Jurkat, Clone E6-1 (cell line): ENCODE measurements at regions not wholly inside any gene's neighbourhood (a gene's known extent, or its start where the extent isn't known, plus 50 kb on each side); places are given as distances from the start of the nearest gene placed in this dataset.
"Not testable (repeated sequence)": the region's sequence is repeated elsewhere in the genome, so short reads cannot be mapped to it uniquely, and the experiment has no call there.

Source experiments
- DNase-seq: peaks from one replicate; pipeline ENCODE4 v3.0.0-alpha.2; 2011; ENCODE audit warnings: low read depth, low spot score
- H3K4me3 ChIP-seq: 2 replicates; pipeline ENCODE4 v1.5.1; 2011; ENCODE audit warnings: mild to moderate bottlenecking, low read length, control low read depth, moderate library complexity

DNA sequence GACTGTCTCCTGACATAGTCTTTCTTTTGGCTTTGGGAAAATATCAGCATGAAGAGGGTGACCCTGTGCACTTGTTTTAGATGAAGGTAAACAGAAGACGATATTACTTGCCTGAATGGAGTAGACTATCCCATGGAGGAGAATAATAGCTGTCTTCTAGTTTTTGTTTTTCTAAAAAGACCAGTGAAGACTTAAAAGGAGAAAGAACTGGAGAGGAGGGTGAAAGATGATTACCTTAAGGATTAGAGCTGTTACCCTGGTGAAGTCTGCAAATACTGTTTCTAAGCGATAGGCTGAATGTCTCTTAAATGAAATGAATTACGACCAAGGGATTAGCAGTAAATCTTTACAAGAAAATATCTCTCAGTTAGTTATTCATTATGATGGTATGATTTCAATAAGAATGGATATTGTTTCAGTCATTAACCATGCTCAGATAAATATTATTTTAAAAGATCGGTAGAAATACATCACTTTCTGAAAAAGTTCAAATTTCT is 255.6 kb upstream of the FERD3L start:
- DNase-seq = no peak
- no peak overlapping the region for H3K4me3 ChIP-seq

DNA sequence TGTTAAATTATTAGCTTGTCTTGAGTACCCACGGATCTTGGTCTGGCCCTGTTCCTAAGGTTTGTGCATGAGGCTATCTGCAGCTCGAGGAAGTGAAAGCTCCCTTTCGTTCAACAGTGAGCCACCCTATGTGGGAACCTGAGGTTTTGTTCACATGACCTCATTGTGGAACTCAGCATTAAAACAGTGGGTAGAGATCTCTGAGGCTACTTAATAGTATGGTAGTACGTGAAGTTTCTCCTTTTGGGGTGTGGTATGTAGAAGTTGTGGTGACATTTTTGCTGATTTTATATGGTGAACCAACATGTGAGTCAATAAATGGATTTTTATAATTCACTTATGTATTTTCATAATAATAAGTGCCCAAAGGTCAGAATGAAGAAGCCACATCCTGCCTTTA is 252.7 kb upstream of the FERD3L start:
- no peak overlapping the region for H3K4me3 ChIP-seq
- peak; percentile 57 for DNase-seq

DNA sequence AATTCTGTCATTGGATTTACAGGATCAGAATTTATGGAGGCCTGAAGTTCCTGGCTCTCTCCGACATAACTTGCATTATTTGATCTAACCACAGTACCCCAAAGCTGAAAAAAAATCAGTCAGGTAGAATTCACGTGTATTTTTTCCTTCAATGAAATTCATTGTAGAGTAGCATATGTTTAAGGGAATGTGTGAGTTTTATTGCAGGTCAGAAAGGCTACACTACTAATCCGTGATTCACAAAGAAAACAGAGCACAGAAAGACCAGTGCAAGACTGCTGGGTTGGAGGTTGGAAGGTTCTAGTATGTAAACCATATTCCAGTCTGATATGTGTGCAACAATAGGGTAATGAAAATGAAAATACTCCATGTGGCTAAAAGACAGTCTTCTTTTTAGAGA is 247.0 kb upstream of the FERD3L start:
- DNase-seq = no peak
- no peak overlapping the region for H3K4me3 ChIP-seq

DNA sequence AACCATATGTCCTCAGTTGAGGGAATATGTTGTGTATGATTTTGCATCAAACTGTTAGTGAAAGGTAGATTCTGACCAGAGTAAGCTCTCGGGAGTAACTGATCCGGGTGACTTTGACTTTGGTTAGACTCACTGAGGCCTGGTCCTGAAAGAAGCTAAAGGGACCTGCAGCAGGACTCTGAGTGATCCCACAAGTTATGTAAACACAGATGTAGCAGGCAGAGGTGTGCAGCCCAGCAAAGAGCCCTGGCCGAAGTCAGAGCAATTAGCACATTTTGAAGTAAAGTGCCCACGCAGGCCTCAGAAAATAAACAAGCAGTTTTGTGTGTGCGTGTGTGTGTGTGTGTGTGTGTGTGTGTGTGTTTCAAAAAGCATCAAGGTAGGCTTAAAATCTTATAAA is 245.6 kb upstream of the FERD3L start:
- no peak for DNase-seq
- H3K4me3 ChIP-seq = no peak overlapping the region

DNA sequence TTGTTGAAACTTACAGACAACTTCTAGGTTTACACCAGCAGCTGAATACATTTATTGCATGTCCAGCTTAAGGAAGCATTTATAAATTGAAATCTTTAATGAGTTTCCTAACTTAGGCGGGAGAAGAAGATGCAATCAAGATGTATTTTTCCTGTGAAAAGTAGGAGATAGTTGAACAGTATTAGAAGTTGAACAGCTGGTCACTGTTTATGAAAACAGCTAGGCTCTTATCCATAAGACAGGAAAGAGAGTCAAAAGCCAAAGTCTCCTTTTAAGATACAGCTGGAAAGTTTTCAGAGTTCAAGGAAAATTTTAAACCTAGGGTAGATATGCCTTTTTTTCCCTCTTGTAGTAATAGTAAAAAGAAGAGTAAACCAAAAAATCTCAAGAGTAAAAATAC is 236.1 kb upstream of the FERD3L start:
- H3K4me3 ChIP-seq = no peak overlapping the region
- no peak for DNase-seq

DNA sequence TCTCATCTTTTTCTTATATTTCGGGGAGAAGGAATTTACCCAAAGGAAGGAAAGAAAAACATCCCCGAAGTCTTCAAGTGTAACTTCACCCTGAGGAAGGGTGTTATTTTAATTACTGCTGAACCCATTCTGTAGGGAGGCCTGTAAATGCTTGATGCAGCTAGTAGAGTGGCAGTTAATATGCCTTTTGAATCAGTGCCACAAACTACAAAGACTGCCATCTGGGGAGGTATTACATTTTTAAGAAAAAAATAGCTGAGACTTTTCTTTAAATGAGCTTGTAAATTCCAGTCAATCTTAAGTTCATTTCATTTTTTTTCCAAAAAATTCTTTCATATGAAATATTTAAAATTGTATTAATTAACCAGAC is 233.1 kb upstream of the FERD3L start:
- no peak for DNase-seq
- no peak overlapping the region for H3K4me3 ChIP-seq

DNA sequence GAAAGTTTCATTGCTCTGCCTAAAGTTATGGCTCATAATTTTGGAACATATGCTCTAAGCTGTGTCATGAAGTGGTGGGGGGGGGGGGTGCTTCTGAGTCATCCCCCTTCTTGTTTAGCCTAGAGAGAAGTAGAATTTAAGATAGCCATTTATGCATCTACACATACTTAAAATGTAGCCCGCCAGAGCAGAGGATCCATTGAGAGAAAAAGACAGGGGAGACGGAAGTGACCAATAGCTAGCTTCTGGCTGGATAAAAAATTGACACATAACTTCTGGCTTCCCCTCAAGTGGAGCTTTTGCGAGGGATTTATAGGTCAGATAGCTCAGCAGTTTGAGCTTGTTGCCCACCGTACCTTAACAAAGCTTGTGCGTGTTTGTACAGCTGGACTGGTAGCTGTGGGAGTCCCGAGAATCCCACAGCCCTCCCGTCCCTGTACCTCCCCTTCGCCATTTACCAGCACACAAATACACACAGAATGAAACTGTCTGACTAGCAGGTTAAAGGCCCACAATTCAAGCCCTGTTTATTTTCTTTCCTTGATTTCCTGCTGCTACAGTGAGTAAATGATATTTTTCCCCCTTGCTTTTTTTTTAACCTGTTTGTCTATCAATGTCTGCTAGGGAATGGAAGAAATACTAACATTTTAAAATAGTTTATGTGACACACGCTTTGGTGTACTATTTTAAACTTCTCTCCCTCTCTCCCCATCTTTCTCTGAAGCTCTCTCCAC is 232.6 kb upstream of the FERD3L start:
- DNase-seq = no peak
- no peak overlapping the region for H3K4me3 ChIP-seq

DNA sequence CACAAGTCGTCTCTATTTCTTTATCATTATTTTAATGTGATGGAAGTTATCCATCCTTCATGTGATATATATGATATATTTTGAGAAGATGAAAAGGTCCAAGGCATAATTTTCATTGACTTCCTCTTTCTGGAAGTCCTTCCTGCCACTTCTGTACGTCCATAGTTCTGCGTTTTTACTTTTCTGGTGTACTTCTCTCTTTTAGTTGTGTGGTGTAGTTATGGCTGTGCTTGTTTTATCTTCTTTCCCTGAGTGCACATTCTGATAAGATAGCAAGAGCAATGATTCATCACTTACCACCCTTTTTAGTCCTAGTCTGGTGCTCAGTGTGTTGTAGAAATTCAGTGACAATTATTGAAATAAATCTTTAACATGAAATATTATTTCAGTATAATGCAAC is 231.3 kb upstream of the FERD3L start:
- DNase-seq = no peak
- H3K4me3 ChIP-seq = no peak overlapping the region

DNA sequence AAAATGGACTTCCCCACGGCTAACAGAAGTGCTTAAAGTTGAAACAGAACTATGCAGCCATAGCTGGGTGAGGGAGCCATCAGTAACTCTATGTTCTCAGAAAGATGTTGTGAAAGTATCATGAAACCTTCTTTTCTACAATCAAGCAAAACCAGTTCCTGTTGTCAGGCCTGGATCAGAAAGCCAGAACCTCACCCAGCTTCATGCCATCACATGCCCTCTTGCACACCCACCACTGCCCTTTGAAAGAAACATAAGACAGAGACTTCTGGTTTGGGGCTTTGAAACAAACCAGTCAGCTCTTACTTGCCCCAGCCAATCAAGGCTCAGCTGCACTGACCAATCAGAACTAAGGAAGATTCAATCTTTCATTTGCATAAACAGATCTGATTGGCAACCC is 230.8 kb upstream of the FERD3L start:
- H3K4me3 ChIP-seq = no peak overlapping the region
- DNase-seq = no peak

DNA sequence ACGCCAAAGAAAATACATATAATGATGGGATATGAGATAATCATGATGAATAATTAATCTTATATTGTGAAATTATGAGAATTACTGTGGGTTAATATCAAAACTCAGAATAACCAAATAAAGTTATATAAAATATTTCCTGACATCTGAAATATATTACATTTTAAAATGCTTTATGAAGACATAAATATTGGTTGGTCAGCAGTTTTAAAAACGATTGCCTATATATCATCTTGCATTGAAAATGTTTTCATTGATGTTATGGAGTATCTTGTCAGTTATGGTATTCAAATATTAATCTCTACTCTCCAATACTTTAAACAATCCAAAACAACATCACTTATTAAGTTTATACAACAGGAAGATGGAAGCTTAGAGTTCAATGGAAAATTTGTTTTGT is 228.1 kb upstream of the FERD3L start:
- no peak for DNase-seq
- no peak overlapping the region for H3K4me3 ChIP-seq

DNA sequence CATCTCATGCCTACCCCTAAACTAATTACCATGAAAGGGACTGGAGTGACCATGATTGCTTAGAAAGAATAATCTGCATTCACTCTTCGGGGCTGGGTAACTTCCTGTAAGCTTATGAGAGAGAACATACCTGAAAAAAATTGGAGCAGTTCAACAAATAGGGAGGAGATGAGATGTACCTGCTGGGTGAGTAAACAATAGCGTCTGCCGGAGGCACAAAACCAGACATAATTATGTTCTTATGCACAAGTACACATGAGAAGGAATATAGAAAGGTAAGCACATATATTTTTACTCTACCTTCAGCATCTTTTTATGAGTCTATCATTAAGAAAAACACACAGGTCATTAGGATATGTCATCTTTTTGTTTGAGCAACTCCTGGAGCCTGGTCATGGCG is 224.6 kb upstream of the FERD3L start:
- no peak for DNase-seq

DNA sequence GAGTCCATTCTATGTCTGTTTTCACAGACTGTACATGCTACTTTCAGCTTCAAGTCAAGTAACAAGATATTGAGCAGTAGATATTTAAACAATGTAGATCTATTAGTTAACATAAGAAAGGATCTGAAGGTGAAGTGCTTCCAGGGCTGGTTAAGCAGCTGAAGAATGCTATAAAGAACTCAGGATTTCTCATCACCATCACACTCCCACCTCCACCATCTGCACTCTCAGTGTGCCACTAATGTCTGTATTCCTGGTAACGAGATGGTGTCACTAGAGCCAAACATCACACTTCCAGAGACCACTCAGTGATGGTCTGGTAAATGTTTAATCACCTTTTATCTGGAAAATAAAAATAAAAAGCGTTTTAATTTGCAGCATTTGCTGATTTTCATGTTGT is 224.0 kb upstream of the FERD3L start:
- no peak for DNase-seq
- no peak overlapping the region for H3K4me3 ChIP-seq

More for the DNA sequence above, 224.6 kb upstream of the FERD3L start:
- no peak overlapping the region for H3K4me3 ChIP-seq

DNA sequence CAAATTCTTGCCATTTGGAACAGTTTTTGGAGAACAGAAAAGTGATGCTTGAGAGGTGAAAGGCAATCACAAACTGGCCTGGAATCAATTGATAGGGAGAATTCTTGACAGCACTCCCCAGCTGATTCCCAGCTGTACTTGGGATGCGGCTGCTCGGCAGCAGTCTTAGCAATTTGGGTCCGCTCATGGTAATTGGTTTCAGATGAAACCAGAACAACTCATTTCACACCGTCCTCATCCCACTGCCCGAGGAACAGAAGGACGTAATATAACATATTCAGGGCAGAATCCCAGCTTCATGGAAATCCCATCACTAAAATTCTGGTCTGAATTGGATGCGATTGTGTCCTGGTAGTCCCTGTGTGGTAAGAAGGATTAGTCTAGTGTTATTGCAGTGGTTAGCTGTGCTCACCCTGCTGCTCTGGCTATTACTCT is 223.3 kb upstream of the FERD3L start:
- no peak overlapping the region for H3K4me3 ChIP-seq
- no peak for DNase-seq

DNA sequence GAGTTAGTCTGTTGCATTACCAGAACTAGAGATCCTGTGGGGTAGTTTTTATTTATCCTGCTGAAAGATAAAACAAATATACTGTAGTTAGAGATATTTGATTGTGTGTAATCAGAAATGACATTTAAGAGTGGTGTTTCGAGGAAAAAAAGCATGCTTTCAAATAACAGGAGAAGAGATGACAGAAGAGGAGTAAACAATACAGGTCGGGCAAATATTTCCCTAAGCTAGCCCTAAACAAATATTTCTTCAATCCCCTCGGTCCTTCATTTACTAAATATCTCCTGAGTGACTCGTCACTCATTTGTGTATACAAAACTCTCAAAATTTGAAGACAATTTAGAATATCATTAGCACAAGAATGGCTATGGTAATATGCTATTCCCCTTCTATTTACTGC is 219.7 kb upstream of the FERD3L start:
- no peak overlapping the region for H3K4me3 ChIP-seq
- DNase-seq = no peak

DNA sequence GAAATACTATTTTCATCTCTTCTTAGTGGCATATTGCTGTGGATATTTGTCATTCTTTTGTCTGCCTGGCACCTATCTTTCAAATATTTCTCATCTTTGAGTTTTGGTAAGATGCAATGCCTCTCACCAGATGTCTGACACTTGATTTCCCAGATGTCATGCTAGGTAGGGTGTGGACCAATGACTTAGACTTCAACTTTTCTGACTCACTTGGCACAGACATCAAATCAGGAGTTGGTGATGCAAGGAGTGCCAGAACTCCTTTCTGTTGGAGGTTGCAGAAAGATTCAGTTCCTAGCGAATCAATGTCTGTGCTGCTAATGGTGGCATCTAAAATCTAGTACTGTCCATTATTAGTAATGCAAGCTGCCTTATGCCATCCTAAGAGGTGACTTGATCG is 216.9 kb upstream of the FERD3L start:
- H3K4me3 ChIP-seq = no peak overlapping the region
- DNase-seq = no peak

DNA sequence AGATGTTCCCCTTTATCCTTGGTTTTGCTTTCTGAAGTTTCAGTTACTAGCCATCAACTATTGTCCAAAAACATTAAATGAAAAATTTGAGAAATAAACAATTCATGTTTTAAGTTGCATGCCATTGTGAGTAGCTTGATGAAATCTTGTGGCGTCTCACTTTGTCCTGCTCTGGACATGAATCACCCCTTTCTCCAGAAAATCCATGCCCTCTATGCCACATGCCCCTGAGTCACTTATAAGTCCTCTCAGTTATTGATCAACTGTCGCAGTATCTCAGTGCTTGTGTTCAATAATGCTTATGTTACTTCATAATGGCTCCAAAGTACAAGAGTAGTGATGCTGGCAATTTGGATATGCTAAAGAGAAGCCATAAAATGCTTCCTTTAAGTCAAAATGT is 208.0 kb upstream of the FERD3L start:
- H3K4me3 ChIP-seq = no peak overlapping the region
- DNase-seq = no peak

DNA sequence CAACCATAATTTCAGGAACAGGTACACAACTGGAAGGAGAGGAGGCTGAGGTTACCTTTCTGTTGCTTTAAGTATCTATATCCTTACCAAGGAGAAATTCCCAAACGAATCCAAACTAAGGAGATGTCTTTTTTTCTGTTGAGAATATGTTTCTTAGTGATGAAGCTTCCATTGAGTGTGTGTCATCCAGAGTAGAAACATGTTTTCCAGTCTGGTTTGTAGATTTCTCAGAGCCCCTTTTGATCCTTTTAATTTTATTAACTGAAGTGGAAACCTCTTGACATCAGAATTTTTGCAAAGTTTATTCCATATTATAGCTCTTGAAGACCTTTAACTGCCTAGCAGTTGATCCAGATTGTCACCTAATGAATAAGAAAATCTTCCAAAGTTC is 207.1 kb upstream of the FERD3L start:
- no peak overlapping the region for H3K4me3 ChIP-seq
- DNase-seq = no peak

DNA sequence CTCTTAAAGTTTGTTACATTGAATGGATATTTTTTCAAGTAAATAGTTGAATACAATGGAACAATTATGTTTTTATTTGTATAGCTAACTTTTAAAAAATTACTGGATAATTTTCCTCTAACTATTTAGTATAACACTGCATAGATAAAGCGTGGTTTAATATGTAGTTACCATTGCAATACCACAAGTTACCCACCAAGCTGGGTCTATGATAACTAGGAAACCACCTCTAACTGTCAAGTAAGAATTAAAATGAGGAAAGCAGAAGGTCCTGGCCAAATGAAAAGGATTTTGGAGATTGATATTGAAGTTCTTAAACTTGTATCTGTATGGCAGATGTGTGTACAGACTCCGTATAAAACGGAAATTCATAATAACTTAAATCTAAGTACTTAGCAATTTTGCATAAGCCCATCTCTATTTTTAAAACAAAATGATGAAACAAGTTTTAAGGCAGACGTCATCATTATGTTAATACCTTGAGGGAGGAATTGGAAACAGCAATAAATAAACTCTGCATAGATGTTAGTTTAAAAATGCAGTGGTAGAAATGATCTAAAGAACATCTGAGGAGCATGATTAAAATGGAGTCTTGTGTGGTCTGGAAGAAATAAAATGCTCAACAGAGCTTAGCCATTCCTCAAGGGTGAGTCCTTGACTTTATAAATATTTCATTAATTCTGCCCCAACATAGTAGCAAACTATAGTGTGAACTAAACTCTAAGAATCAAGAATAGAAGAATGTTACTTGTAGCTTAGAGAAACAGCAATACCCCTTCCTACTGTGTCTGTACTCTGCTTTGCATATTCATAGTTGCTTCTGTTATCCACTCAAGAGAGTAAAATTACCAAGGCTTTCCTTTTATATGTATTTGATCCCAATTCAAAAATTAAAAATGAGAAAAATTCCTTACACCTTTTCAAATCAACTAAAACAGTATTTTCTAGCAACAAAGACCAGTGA is 206.4 kb upstream of the FERD3L start:
- DNase-seq = no peak
- no peak overlapping the region for H3K4me3 ChIP-seq

DNA sequence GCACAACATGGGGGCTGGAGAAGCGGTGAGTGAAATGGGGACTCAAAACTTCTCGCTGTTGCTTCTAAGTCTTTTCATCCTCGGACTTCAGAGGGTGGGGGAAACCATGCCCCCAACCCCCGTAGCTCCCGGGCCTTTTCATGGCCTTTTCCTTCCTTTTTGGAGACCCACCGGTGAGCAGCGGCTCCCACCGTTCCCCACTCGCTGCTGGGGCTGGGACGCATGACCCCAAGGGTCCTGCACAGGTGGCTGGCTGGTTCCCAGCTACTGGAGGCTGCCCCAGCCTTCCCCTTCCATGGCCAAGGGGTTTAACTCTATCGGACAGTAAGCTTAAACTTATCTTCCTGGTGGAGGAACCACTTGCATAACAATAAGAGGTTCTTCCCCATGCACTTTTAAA is 194.3 kb upstream of the FERD3L start:
- no peak overlapping the region for H3K4me3 ChIP-seq
- DNase-seq = no peak

DNA sequence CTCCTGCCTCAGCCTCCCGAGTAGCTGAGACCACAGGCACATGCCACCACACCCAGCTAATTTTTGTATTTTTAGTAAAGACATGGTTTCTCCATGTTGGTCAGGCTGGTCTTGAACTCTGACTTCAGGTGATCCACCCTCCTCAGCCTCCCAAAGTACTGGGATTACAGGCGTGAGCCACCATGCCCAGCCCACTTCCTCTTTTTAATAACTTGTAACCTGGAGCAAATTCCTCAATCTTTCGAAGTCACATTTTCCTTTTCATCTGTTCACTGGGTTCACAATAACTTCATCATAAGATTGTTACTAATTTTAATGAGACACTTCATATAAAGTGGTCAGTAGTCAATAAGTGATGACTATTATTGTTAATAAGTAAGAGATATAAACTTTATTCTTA is 193.3 kb upstream of the FERD3L start:
- H3K4me3 ChIP-seq, DNase-seq: not testable (repeated sequence)
